IPS-18a (cell line): ENCODE measurements at regions not wholly inside any gene's neighbourhood (a gene's known extent, or its start where the extent isn't known, plus 50 kb on each side); places are given as distances from the start of the nearest gene placed in this dataset.
"Not testable (repeated sequence)": the region's sequence is repeated elsewhere in the genome, so short reads cannot be mapped to it uniquely, and the experiment has no call there.

Source experiments
- H3K27ac ChIP-seq: one replicate; pipeline ENCODE4 v1.5.1; 2013; ENCODE audit warnings: low read length
- H3K27me3 ChIP-seq: one replicate; pipeline ENCODE4 v1.6.1; 2013; ENCODE audit warnings: mild to moderate bottlenecking, low read length; ENCODE audit not compliant: control insufficient read depth, insufficient read depth
- H3K36me3 ChIP-seq: one replicate; pipeline ENCODE4 v1.6.1; 2013; ENCODE audit warnings: low read depth, low read length; ENCODE audit not compliant: control insufficient read depth
- H3K4me1 ChIP-seq: one replicate; pipeline ENCODE4 v1.6.1; 2013; ENCODE audit warnings: low read depth, low read length; ENCODE audit not compliant: control insufficient read depth
- H3K4me3 ChIP-seq: one replicate; pipeline ENCODE4 v1.5.1; 2013; ENCODE audit warnings: low read length
- H3K9ac ChIP-seq: one replicate; pipeline ENCODE4 v1.6.1; 2013; ENCODE audit warnings: mild to moderate bottlenecking, low read length, moderate library complexity
- H3K9me3 ChIP-seq: one replicate; pipeline ENCODE4 v1.6.1; 2013; ENCODE audit warnings: low read depth, low read length; ENCODE audit not compliant: control insufficient read depth

DNA sequence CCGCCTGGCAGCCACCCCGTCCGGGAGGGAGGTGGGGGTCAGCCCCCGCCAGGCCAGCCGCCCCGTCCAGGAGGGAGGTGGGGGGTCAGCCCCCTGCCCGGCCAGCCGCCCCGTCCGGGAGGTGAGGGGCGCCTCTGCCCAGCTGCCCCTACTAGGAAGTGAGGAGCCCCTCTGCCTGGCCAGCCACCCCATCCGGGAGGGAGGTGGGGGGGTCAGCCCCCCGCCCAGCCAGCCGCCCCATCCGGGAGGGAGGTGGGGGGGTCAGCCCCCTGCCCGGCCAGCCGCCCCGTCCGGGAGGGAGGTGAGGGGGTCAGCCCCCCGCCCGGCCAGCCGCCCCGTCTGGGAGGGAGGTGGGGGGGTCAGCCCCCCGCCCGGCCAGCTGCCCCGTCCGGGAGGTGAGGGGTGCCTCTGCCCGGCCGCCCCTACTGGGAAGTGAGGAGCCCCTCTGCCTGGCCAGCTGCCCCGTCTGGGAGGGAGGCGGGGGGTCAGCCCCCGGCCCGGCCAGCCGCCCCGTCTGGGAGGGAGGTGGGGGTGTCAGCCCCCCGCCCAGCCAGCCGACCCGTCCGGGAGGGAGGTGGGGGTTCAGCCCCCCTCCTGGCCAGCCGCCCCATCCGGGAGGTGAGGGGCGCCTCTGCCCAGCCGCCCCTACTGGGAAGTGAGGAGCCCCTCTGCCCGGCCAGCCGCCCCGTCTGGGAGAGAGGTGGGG, 476.6 kb downstream of the MID1IP1 start:
- H3K9ac ChIP-seq, H3K36me3 ChIP-seq, H3K4me3 ChIP-seq, H3K27me3 ChIP-seq, H3K9me3 ChIP-seq, H3K27ac ChIP-seq, H3K4me1 ChIP-seq: not testable (repeated sequence)

DNA sequence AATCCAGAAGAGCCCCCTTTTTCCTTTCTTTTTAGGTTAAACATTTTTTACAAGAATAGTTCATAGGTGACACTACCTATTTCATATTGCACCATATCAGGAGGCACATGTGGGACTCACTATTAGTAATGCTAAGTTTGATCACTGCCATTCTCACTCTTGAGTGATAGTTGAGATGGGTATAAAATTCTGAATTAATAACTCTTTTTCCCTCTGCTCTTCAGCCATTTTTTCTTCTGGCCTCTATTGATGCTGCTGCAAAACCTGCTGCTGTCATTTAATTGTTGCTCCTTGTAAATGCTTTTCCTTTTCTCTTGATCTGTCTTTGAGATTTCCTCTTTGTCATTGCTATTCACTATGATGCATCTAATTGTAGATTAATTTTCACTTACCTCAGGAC, 482.0 kb downstream of the MID1IP1 start:
- H3K36me3 ChIP-seq, result no peaks in the 10 kb centered on the region
- no peaks in the 10 kb centered on the region for H3K4me1 ChIP-seq
- H3K4me3 ChIP-seq, result no peak overlapping the region
- no peak overlapping the region for H3K27ac ChIP-seq
- no peak overlapping the region for H3K9ac ChIP-seq
- no peaks in the 10 kb centered on the region for H3K27me3 ChIP-seq
- peaks cover 12% of the 10 kb centered on the region for H3K9me3 ChIP-seq

DNA sequence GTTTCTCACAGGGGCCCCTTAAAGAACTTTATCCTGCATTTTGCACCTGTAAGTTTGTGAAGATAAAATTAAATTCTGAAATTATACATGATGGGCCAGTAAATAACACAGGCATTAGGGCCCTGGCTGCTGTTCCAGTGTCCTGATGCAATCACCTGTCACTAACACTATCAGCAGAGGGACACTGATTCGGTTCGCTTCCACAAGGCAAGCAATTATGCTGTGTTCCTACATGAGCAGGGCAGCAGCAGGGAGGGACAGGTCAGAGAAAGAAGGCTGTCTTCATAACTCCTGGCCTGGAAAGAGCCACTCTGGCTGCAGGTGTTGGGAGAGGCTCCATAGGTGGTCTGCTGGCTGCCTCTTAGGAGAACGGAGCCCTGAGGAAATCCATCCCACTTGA, 487.3 kb downstream of the MID1IP1 start:
- H3K27me3 ChIP-seq, result no peaks in the 10 kb centered on the region
- H3K4me3 ChIP-seq, result no peak overlapping the region
- no peak overlapping the region for H3K27ac ChIP-seq

DNA sequence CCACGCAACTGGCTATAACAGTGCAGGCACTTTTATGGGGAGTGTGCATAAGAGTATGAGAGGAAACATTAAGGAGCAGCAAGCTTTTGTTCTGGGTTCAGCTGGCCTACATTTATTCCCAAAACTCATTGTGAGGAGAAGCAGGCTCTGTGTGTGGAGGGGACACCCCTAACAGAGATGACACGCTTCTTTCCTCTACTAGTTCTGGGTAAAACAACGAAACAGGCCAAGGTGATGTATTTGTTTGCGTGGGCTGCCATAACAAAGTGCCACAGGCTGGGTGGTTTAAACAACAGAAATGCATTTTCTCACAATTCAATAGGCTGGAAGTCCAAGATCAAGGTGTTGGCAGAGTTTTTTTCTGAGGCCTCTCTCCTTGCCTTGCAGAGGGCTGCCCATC, 488.6 kb downstream of the MID1IP1 start:
- H3K9ac ChIP-seq, result no peak overlapping the region
- no peak overlapping the region for H3K27ac ChIP-seq
- H3K4me1 ChIP-seq, result no peaks in the 10 kb centered on the region
- H3K4me3 ChIP-seq, result no peak overlapping the region
- H3K9me3 ChIP-seq, result no peaks in the 10 kb centered on the region
- H3K27me3 ChIP-seq, result no peaks in the 10 kb centered on the region
- no peaks in the 10 kb centered on the region for H3K36me3 ChIP-seq

More for the DNA sequence above, 487.3 kb downstream of the MID1IP1 start:
- H3K36me3 ChIP-seq, result no peaks in the 10 kb centered on the region
- H3K9ac ChIP-seq, result no peak overlapping the region
- H3K9me3 ChIP-seq, result peaks cover 2% of the 10 kb centered on the region
- no peaks in the 10 kb centered on the region for H3K4me1 ChIP-seq

- Histone ChIP-seq H3K4me3 (no peak overlapping the region), H3K27ac (no peak overlapping the region), H3K4me1 (no peaks in the 10 kb centered on the region), H3K36me3 (no peaks in the 10 kb centered on the region), H3K9ac (no peak overlapping the region), H3K9me3 (peaks cover 5% of the 10 kb centered on the region), H3K27me3 (no peaks in the 10 kb centered on the region)
These were observed 491.9 kb downstream of the MID1IP1 start for GRCh38 chrX:39293203-39293602.

- Histone ChIP-seq H3K27ac (no peak overlapping the region), H3K36me3 (no peaks in the 10 kb centered on the region), H3K27me3 (no peaks in the 10 kb centered on the region)
These were observed 495.2 kb downstream of the MID1IP1 start for GRCh38 chrX:39296472-39296871.

GRCh38 chrX:39298821-39299220, 497.6 kb downstream of the MID1IP1 start:
- H3K9me3 ChIP-seq, result peaks cover 28% of the 10 kb centered on the region
- no peak overlapping the region for H3K4me3 ChIP-seq
- no peaks in the 10 kb centered on the region for H3K4me1 ChIP-seq
- no peaks in the 10 kb centered on the region for H3K36me3 ChIP-seq
- H3K27me3 ChIP-seq, result no peaks in the 10 kb centered on the region
- H3K9ac ChIP-seq, result no peak overlapping the region
- H3K27ac ChIP-seq, result no peak overlapping the region

More at GRCh38 chrX:39296472-39296871, 495.2 kb downstream of the MID1IP1 start:
- Histone ChIP-seq H3K4me3 (no peak overlapping the region), H3K9me3 (peaks cover 5% of the 10 kb centered on the region), H3K4me1 (no peaks in the 10 kb centered on the region), H3K9ac (no peak overlapping the region)

DNA sequence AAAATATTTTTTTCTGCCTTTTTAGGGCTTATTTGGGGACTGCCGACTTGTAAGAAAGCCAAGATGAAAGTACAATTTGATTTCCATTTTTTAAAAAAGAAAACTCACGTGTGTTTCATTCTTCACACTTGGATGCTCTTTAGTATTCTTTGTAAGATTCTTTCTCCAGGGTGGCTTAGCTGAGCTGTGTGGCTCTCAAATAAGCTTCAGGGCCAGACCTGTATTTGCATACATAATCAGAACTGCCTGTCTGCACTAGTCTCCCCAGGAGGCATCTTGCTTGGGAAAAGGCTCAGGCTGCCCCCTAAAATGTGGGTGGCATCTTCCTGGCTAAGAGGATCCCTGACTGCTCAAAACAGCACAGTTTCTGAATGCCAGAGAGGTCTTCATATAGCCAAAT, 498.4 kb downstream of the MID1IP1 start:
- no peak overlapping the region for H3K27ac ChIP-seq
- no peaks in the 10 kb centered on the region for H3K27me3 ChIP-seq
- no peak overlapping the region for H3K4me3 ChIP-seq
- no peaks in the 10 kb centered on the region for H3K4me1 ChIP-seq
- H3K36me3 ChIP-seq, result no peaks in the 10 kb centered on the region
- H3K9ac ChIP-seq, result no peak overlapping the region
- peaks cover 28% of the 10 kb centered on the region for H3K9me3 ChIP-seq

DNA sequence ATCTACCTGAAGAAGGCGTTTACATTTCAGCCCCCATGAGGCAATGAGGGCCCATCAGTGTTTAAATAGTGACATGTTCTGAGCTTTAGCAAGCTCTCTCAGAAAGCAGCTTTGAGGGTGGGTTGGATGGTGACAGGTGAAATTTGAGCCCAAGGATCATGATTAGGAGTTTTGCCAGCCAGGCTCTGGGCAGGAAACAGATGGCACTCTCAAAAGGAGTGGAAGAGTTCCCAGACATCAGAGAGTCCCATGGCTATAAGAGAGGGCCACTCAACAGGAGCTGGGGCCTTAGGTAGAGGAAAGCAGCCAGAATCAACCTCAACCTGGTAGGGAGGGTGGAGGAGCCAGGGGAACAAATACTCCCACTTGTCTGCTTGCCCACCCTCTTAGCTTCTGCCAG, 499.8 kb downstream of the MID1IP1 start:
- H3K4me1 ChIP-seq, result no peaks in the 10 kb centered on the region
- H3K36me3 ChIP-seq, result no peaks in the 10 kb centered on the region
- no peak overlapping the region for H3K27ac ChIP-seq
- H3K27me3 ChIP-seq, result no peaks in the 10 kb centered on the region
- peaks cover 28% of the 10 kb centered on the region for H3K9me3 ChIP-seq
- H3K9ac ChIP-seq, result no peak overlapping the region
- no peak overlapping the region for H3K4me3 ChIP-seq

GRCh38 chrX:39302838-39303237, 501.6 kb downstream of the MID1IP1 start:
- Histone ChIP-seq H3K4me1 (no peaks in the 10 kb centered on the region), H3K4me3 (no peak overlapping the region), H3K9me3 (peaks cover 27% of the 10 kb centered on the region), H3K9ac (no peak overlapping the region), H3K27ac (no peak overlapping the region), H3K36me3 (no peaks in the 10 kb centered on the region), H3K27me3 (no peaks in the 10 kb centered on the region)

GRCh38 chrX:39304746-39305145, 503.5 kb downstream of the MID1IP1 start:
- no peaks in the 10 kb centered on the region for H3K4me1 ChIP-seq
- H3K9ac ChIP-seq, result no peak overlapping the region
- no peaks in the 10 kb centered on the region for H3K36me3 ChIP-seq
- peaks cover 27% of the 10 kb centered on the region for H3K9me3 ChIP-seq
- no peak overlapping the region for H3K27ac ChIP-seq
- H3K4me3 ChIP-seq, result no peak overlapping the region
- H3K27me3 ChIP-seq, result no peaks in the 10 kb centered on the region

- Histone ChIP-seq H3K4me3 (no peak overlapping the region), H3K9ac (no peak overlapping the region), H3K27me3 (no peaks in the 10 kb centered on the region), H3K4me1 (no peaks in the 10 kb centered on the region), H3K27ac (no peak overlapping the region), H3K36me3 (no peaks in the 10 kb centered on the region), H3K9me3 (peaks cover 16% of the 10 kb centered on the region)
These were observed 506.2 kb downstream of the MID1IP1 start for GRCh38 chrX:39307488-39307887.
